IPS-18c (cell line): ENCODE measurements at regions not wholly inside any gene's neighbourhood (a gene's known extent, or its start where the extent isn't known, plus 50 kb on each side); places are given as distances from the start of the nearest gene placed in this dataset.
"Not testable (repeated sequence)": the region's sequence is repeated elsewhere in the genome, so short reads cannot be mapped to it uniquely, and the experiment has no call there.

Source experiments
- H3K4me3 ChIP-seq: 2 replicates; pipeline ENCODE4 v1.7.0; 2013; ENCODE audit warnings: low read depth, mild to moderate bottlenecking, low read length, moderate library complexity; ENCODE audit not compliant: insufficient read depth
- H3K9me3 ChIP-seq: one replicate; pipeline ENCODE4 v1.6.1; 2013; ENCODE audit warnings: mild to moderate bottlenecking, low read length, moderate library complexity; ENCODE audit not compliant: control insufficient read depth, insufficient read depth

DNA sequence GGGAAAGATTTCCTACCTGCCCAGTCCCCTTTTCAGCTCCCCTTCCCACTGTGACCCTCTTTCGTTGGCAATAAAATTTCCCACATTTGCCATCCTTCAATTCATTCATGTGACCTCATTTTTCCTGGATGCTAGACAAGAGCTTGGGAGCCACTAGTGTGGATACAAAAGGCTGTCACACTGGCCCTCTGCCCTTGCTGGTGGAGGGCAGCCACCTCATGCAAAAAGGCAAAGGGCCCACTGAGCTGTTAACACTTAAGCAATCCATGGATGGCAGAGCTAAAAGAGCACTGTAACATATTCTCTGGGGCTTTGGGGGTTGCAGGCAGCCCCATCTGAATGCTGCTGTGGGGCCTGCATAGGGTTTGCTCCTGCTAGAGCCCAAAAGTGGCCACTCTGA lies 315.1 kb downstream of the NEBL start:
- no peak overlapping the region for H3K4me3 ChIP-seq
- H3K9me3 ChIP-seq: peaks cover 3% of the 10 kb centered on the region

DNA sequence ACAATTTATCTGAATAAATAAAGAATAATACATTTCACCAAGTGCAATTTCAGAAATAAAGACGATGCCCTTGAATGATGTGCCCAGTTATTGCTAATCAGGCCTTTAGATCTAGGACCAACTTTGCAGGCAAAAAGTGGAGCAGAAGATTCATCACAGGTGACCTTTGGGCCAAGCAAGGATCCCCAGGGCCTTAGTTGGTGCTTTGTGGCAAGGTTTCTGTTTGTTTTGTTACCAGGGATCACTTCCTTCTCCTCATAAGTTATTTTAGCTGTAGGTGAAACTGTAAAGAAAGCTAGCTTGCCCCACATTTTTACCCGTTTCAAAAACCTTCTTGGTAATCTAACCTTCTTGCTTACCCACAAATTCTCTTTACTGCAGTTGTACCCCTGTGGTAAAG lies 323.2 kb downstream of the NEBL start:
- Histone ChIP-seq H3K9me3 (no peaks in the 10 kb centered on the region), H3K4me3 (no peak overlapping the region)

DNA sequence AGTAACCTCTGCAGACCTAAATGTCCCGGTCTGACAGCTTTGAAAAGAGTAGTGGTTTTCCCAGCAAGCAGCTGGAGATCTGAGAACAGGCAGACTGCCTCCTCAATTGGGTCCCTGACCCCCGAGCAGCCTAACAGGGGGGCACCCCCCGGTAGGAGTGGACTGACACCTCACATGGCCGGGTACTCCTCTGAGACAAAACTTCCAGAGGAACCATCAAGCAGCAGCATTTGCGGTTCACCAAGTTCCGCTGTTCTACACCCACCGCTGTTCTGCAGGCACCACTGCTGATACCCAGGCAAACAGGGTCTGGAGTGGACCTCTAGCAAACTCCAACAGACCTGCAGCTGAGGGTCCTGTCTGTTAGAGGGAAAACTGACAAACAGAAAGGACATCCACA lies 341.1 kb downstream of the NEBL start:
- not testable (repeated sequence) for H3K4me3 ChIP-seq, H3K9me3 ChIP-seq

DNA sequence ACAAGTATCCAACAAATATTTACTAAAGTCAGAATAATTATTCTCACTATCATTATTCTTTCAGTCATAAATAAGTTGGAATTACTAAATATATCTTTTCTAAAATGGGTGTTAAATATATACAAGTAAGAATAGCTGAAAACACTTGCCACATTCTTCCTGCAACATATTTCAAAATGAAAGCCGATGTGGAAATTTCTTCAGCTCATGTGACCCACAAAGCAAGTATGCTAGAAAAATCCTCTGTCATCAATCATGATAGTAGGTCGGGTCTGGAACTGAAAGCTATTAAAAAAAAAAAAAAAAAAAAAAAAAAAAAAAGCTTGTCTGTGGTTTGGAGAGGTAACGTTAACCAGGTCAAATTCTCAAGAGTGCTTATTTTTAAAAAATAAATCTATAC lies 344.7 kb downstream of the NEBL start:
- peaks cover 2% of the 10 kb centered on the region for H3K9me3 ChIP-seq
- H3K4me3 ChIP-seq: no peak overlapping the region

DNA sequence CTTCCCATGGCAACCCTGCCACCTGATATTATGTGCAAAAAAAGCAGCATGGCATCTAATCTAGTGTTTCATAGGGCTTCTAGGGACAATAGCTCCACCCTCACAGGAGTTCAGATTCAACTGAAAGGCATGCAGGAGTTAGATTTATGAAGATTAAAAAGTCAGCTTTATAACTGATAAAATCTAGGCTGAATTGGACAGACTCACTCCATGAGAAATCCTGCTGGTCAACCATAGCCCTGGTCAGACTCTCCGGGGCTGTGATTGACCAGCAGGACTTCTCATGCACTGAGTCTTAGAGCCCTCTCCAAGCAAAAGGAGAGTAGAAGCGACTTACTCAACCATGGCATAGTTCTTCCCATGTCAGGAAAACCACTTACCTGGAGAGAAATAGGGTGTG lies 345.4 kb downstream of the NEBL start:
- no peak overlapping the region for H3K4me3 ChIP-seq
- peaks cover 2% of the 10 kb centered on the region for H3K9me3 ChIP-seq

DNA sequence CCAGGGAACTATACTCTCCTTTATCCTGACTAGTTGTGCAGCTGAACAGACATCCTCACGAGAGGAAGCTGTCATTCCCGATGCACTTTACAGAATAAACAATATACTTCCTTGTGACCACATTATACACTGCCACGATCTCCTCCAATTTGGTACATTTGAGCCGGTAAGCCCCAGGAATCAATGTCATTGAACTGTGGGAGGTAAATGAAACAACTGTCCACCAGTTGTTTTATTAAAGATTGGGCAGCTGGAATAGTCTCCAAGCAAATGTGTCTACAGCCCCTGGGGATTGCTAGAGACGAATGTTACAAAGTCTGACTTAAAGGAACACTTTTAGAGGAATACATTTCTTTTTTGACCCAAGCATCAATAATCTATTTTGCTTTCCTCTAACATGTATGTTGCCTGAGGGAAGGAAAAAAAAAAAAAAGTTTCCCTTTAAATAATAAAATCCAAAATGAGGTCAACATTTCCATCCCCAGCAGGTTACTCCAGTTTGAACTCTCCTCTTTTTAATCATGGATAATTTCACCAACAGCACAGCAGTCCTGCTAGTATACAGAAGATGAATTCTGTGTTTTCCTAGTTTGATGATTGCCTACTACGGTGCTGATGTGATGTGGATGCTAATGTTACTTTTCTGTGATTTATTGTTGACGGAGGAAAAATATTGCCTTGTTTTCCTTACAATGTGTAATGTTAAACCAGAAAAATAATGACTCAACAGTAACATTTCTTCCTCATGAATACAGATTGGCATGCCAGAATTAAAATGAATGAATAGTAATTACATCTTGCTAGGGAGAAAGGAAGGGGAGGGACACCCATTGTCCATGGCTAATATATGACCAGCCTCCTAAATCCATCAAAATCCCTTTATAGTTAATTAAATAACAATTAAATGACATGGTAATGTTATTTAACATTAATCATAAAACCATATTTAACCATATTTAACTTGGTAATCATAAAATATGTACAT lies 360.9 kb downstream of the NEBL start:
- H3K9me3 ChIP-seq: peaks cover 5% of the 10 kb centered on the region

DNA sequence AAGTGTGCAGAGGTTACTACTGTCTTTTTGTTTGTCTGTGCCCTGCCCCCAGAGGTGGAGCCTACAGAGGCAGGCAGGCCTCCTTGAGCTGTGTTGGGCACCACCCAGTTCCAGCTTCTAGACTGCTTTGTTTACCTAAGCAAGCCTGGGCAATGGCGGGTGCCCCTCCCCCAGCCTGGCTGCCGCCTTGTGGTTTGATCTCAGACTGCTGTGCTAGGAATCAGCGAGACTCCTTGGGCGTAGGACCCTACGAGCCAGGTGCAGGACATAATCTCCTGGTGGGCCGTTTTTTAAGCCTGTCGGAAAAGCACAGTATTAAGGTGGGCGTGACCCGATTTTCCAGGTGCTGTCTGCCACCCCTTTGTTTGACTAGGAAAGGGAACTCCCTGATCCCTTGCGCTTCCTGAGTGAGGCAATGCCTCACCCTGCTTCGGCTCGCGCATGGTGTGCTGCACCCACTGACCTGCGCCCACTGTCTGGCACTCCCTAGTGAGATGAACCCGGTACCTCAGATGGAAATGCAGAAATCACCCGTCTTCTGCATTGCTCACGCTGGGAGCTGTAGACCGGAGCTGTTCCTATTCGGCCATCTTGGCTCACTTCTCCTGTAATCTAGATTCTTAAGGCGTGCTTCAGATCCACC lies 365.7 kb downstream of the NEBL start:
- H3K9me3 ChIP-seq, H3K4me3 ChIP-seq: not testable (repeated sequence)

More for the DNA sequence above, 360.9 kb downstream of the NEBL start:
- H3K4me3 ChIP-seq: no peak overlapping the region

DNA sequence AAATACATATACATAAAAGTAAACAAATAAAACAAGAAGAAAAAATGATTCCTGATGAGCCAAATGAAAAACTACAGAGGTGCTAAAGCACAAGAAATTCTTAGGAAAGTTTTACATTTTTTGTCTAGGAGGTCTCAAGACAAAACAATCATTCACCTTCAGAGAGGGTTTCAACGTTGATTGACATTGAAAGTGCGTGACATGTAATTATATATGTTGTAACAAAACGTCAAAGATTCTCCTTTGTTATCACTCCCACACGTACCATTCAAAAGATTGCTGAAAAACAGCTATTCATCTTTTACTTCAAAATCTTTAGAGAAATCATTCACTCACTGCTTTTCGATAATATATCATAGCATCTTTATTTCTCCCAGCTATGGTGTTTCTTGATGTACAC lies 375.9 kb downstream of the NEBL start:
- Histone ChIP-seq H3K4me3 (no peak overlapping the region), H3K9me3 (no peaks in the 10 kb centered on the region)

DNA sequence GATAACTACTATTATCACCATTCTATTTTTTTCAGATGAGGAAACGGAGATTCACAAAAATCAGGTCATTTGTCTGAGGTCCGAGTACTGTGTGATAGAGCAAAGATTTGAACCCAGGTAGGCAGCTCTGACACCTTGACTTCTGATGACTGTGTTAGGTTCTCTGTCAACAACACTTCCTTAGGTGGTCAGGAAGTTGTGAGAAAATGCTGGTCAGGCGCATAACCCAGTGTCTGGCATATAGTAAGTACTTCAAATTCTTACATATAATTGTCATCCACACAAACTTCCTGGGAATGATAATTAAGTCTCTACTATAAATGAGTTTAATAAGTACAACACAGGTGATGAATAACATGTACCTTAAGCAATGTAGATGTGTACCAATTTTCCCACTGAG lies 381.5 kb downstream of the NEBL start:
- H3K4me3 ChIP-seq: no peak overlapping the region
- no peaks in the 10 kb centered on the region for H3K9me3 ChIP-seq

DNA sequence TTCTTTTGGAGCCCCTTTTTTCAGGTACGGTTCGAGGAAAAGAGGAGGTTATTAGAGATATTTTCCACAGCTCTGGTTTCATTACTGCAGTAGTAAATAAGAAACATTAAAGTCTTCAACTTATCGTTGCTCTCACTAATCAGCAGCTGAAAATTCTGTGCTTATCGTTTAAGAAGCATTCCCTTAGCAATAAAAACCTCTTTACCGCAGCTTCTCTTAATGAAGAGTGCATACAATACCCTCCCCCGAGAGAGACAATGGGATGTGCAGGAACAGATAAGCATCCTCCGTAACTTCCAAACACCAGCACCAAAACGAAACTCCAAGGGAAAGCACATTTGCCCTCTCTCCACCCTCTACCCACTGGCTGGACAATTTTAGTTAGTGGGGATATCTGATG lies 384.5 kb downstream of the NEBL start:
- Histone ChIP-seq H3K9me3 (no peaks in the 10 kb centered on the region), H3K4me3 (no peak overlapping the region)

DNA sequence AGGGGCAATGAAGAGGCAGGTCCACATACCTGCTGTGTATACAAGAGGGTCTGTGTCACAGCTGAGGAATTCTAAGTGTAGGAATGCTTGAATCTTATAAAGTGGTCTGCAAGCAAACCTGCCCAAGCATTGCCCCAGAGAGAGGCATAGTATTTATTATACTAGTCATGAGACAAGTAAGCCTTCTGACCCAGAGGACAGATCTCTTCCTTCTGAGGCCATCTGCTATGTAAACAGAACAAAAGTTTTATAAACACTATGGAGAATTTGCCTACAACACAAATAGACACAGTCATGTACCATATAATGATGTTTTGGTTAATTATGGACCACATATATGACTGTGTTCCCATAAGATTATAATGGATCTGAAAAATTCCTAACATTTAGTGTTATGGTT lies 388.2 kb downstream of the NEBL start:
- Histone ChIP-seq H3K4me3 (no peak overlapping the region), H3K9me3 (no peaks in the 10 kb centered on the region)

DNA sequence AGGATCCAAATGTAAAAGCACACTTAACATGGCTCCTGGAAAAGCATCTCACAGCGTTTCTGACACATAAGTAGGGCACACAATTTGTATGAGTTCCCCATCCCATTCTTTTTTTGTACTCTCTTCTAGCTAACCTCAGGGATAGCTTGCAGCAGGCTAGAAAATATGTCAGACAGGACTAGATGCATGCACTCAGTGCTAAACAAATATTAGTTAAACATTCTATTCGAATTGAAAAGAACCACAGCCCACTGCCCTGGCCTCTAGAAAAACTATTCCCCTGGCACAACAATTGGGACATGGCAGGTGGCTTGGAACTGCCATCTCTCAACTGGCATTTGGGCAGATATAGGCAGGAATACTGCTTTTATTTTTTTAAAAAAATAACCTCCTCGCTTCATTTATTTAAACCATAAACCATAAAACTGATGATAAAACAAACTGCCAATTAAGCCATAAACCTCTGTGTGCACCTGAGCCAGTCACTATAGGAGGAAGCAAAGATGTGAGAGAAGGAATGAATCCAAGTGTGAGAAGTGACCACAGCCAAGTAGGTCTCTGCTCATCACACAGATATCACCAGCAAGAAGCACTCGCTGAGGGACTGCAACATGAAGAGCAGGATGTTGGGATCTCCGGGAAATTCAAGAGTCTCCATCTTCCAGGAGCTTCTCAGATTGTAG lies 394.1 kb downstream of the NEBL start:
- Histone ChIP-seq H3K4me3 (no peak overlapping the region), H3K9me3 (no peaks in the 10 kb centered on the region)

DNA sequence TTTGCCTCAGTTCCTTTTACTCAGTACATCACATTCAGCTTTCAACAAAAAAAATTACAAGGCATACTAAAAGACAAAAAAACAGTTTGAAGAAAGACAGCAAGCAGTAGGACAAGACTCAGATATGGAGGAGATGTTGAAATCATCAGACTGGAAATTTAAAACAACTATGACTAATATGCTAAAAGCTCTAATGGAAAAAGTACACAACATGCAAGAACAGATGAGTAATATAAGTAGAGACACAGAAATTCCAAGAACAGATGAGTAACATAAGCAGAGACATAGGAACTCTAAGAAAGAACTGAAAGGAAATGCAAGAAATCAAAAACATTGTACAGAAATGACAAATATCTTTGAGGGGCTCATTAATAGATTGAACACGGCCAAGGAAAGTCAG lies 402.6 kb downstream of the NEBL start:
- Histone ChIP-seq H3K9me3 (no peaks in the 10 kb centered on the region), H3K4me3 (no peak overlapping the region)

DNA sequence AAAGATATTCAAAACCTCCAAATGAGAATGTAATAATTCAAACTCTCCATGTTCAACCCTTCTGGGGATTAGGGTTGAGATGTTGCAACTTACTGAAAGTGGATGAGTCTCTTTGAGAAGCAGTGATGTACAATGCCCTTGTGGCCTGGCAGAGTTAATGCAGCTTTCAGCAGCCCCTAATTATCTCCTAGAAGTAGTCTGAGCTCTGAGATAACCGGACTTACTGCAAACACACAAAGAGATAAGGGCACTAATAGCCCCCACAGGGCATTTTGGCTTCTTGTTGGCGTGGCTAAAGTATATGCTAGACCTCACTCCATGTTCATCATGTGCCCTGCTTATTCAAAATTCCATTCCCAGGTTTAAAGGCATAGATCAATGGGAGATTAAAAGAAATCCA lies 404.7 kb downstream of the NEBL start:
- Histone ChIP-seq H3K4me3 (no peak overlapping the region), H3K9me3 (no peaks in the 10 kb centered on the region)

DNA sequence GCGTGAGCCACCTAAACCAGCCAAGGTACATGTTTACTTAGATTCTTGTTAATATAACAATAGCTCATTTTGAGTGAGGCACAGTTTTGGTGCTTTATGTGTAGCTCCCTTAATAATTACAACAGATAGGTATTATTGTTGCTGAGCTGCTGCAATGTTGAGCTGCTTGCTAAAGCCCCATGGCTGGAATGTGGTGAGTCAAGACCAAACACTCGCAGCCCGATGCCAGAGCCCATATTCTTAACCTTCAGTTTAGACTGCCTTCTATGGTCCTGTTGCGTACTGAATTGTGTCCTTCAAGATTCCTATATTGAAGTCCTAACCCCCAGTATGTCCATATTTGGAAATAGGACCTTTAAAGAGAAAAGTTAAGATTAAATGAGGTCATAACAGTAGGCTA lies 407.1 kb downstream of the NEBL start:
- Histone ChIP-seq H3K4me3 (no peak overlapping the region), H3K9me3 (no peaks in the 10 kb centered on the region)

DNA sequence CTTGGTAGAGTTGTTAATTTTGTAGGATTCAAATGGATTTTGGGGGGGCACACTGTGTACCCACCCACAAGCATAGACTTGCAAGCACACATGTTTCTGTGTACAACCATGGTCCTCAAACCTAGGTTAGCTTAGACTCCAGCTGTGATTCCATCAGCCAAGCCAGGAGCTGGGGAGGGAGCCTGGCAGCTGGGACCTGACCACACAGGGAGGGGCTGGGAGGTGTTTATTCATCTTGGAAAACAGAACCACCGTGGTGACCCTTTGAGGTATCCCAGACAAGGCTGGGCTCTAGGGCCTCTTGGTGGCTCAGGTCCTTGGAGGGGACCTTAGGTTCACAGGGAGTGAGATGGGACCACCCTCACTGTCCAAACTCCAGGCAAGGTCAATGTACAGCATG lies 410.3 kb downstream of the NEBL start:
- Histone ChIP-seq H3K4me3 (no peak overlapping the region), H3K9me3 (no peaks in the 10 kb centered on the region)

DNA sequence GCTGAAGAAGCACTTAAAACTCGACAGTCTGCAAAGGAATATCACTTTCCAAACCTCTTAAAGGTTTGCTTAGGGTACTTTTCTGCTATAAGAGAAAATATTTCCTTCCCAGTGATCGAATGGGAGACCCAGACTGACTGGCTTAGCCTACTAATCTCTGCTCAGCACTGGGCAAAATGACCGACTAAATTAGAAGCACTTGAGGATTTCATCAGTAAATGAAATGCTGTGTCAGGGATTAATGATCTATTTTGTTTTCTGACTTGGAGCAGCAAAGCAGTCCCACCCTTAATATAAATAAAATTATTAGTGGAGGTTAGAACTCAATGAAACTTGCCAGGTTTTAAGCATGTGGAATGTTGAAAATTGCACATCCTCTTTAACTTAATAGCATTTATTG lies 411.6 kb downstream of the NEBL start:
- H3K4me3 ChIP-seq: no peak overlapping the region

DNA sequence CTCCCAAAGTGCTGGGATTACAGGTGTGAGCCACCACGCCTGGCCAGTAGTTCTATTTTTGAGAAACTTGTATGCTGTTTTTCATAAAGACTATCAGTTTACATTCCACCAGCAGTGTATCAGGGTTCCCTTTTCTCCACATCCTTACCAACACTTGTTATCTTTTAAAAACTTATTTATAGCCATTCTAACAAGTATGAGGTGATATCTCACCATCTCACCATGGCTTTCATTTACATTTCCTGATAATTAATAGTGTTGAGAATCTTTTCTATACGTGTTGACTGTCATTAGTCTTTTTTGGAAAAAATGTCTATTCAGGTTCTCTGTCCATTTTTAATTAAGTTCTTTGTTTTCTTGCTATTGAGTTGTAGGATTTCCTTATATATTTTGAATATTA lies 416.1 kb downstream of the NEBL start:
- Histone ChIP-seq H3K9me3 (no peaks in the 10 kb centered on the region), H3K4me3 (no peak overlapping the region)

More for the DNA sequence above, 411.6 kb downstream of the NEBL start:
- no peaks in the 10 kb centered on the region for H3K9me3 ChIP-seq
